ENCODE measurements at regions not wholly inside any gene's neighbourhood (a gene's known extent, or its start where the extent isn't known, plus 50 kb on each side); places are given as distances from the start of the nearest gene placed in this dataset.
"Not testable (repeated sequence)": the region's sequence is repeated elsewhere in the genome, so short reads cannot be mapped to it uniquely, and the experiment has no call there.

- DNase-seq: no peak
Observed at GRCh38 chr2:156944871-156945270, 312.6 kb upstream of the GALNT5 start.

- DNase-seq: no peak
Observed at GRCh38 chr2:156947261-156947660, 310.2 kb upstream of the GALNT5 start.

DNA sequence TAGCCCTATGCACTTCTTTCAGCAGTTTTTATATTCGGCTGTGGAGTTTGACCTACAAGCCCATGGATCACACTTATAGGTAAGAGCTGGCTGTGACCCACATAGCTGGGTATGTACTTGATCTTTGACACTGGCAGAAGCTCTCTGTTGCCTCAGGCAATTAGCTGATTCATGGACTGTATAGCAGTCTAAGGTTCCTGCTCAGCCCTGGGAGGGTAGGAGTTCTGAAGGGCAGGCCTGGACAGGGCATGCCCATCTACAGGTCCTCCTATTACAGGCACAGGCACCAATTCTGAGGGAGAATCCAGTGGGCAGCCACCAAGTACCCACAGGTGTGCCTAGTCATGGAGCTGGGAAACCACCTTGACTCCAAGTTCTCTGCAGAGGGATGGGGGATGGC is 301.8 kb upstream of the GALNT5 start:
- DNase-seq: no peak

GRCh38 chr2:156956161-156956560 is 301.3 kb upstream of the GALNT5 start:
- no peak for DNase-seq

GRCh38 chr2:156958374-156958773 is 299.1 kb upstream of the GALNT5 start:
- no peak for DNase-seq

GRCh38 chr2:156959481-156959880 is 298.0 kb upstream of the GALNT5 start:
- no peak for DNase-seq

DNA sequence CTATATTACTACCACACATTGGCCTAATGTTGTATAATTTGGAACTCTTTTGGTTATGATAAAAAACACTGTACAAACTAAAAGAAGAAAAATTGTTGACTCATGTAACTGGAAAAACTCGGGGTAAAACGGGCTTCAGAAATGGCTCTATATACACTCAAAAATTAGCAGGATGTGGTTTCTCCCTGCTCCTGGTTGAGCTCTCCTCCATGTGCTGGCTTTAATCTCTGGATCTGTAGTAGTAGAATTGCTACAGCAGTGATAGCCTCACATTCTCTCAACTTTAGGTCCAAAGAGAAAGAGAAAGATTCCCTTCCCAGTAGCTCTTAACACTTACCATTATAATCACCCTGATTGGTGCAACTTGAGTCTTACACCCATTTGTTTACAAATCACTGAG is 274.9 kb upstream of the GALNT5 start:
- no peak for DNase-seq

GRCh38 chr2:156986339-156986988 is 271.0 kb upstream of the GALNT5 start:
- DNase-seq: no peak

DNA sequence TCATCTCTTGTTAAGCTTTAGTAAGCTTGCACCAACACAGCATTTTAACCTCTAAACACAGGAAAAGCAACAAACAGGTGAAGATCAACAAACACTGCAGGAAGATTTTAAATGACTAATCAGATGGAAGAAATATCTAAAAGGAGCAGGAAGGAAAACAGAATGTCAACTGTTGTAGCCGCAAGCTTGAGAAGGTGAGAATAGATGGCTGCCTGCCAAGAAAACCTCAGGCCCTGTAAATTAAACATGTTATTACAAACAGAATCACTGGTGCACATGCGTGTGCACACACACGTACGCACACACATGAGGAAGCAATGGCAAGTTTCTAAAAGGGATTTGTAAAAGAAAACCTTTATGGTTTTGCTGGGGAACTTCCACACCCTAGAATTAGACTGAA is 257.8 kb upstream of the GALNT5 start:
- no peak for DNase-seq

- no peak for DNase-seq
Observed at GRCh38 chr2:157004789-157005188, 252.7 kb upstream of the GALNT5 start.

DNA sequence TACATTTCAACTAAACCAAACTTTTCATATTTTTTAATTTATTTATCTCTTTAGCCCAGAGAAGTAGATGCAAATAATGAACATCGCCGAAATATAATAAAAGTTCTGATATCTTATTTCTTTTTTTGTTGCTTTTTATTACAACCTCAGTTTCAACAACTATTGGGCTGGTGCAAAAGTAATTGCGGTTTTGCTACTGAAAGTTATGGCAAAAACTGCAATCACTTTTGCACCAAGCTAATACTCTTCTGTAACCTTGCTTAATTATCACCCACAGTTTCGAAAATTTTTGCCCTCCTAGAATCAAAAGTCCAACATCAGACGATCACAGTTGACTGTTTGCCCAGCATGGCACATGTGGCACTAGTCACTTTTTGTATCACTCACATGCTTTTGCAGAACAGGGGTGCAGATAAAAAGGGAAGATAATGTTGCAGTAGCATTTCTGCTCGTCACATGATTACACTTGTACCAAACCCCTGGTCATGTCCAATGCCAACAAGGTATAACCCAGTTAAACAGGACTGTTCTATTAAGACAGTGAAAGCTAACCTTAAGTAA is 242.4 kb upstream of the GALNT5 start:
- no peak for DNase-seq

- not testable (repeated sequence) for DNase-seq
Observed at GRCh38 chr2:157023264-157023663, 234.2 kb upstream of the GALNT5 start.

DNA sequence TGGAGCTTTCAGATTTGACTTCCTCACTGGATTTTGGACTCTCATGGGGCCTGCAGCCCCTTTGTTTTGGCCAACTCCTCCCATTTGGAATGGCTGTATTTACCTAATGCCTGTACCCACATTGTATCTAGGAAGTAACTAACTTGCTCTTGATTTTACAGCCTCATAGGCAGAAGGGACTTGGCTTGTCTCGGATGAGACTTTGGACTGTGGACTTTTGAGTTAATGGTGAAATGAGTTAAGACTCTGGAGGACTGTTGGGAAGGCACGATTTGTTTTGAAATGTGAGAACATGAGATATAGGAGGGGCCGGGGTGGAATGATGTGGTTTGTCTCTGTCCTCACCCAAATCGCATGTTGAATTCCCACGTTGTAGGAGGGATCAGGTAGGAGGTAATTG is 233.4 kb upstream of the GALNT5 start:
- no peak for DNase-seq

- DNase-seq: no peak
Observed at GRCh38 chr2:157032017-157032416, 225.5 kb upstream of the GALNT5 start.

DNA sequence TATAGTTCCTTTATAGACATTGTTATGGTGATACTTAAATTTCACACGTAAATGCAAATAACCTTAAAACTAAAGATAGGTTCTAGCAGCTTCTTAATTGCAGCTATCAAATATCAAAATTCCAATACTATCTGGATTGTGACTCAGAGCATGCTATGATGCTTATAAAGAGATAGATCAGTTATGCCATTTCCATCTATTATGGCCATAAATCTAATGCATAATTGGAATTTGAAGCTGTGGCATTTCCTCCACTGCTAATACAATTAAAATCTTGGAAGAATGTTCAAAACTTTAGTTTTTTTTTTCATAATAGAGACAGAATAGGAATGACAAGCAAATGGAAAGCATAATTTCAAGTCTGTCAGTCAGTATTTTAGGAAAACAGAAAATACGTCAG is 220.8 kb upstream of the GALNT5 start:
- no peak for DNase-seq

DNA sequence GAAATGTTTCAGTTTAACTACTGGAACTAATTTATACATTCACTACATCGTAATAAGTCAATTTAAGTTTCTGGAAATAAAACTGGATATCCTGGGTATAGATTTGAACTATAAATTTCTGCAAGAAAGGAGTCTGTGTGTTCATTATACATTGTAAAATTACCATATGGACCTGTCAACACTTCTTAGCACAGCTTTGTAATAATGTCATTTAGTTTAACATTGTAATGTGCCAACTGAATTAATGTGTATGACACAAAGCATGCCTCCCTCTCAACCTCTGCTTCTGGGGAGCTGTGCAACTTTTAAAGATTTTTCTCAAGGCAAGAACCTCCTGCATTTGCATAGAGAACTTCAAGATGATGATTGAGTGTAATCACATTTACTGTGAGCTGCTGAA is 213.7 kb upstream of the GALNT5 start:
- DNase-seq: no peak

DNA sequence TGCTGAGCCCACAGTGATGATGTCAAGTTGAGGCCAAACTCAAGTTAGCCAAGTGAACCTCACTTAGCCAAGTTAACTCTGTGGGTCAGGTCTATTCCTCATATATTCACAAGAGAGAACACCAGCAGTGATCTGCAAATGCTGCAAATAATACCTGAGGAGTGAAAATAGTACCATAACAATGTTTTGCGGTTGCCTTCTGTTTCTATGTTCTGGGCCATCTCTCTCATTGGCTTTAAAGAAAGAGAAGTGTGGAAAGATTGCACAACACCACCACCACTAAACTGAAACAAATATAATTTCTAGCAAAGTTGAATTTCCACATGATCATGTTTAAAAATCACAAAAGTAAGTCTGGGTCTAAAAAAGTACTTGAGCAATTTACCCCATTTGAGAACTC is 211.1 kb upstream of the GALNT5 start:
- no peak for DNase-seq

DNA sequence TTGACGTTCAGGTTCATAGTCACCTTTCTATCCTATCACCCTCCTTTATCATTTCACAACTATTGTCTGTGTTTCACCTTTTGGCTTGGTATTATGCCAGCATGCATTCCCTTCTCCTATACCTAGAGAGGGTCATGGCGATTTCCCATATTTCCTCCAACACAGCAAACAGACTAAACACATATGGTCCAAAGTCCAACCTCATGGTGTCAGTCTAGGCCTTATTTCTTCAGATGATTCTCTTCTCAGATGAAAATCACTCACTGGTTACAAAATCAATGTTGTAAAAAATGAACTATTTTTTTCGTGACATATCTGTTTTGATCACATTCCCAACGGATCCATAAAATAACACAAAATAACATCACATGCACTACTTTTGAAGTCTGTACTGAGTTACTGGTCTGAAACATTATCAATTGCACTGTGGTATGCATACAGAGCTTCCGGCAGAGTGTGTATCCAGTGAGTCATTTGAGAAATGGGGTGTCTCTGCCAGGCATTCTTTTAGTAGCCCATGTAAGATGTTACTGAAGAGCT is 204.8 kb upstream of the GALNT5 start:
- DNase-seq: no peak

- no peak for DNase-seq
Observed at GRCh38 chr2:157053876-157054275, 203.6 kb upstream of the GALNT5 start.

DNA sequence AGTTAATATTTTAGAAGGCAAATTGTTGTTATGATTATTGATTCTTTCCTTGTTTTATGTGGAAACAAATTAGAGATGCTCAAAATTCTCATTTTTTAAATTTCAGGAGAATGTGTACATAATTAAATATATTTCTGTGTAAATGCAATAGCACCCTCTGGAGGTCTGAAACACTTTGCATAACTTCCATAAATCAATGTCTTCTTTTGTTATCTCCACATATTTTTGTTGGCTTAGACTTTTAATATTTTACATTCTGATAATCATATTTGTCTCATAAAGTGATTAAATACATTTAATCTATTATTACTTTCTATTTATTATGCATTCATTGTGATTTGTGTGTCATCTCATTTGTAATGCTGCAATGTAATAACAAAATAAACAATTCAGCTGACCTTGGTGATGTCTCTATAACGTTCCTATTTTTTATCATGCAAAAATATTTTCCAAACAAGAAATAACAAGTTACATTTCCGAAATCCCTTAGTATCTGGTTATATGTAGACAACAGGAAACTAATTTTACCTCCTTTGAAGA is 201.8 kb upstream of the GALNT5 start:
- no peak for DNase-seq

DNA sequence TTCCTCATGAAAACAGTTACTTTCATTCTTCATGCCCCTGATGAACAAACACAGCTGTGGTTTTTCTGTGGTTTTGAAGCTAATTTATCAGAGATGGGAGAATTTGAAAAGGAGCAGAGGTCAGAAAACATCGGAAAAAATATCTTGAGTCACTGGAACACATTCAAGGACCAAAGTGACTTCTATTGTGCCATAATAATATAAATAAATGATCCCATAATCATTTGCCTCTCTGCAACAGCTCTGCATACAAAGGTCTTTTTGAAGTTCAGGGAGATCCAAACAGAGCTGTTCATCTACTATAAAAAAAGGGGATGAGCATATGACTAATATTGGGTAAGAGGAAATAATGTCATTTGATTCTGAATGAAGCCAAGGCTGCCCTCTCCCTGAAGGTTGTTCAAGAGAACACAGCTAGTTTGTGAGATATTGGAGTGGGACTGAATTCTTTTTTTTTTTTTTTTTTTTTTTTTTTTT is 201.3 kb upstream of the GALNT5 start:
- DNase-seq: no peak

DNA sequence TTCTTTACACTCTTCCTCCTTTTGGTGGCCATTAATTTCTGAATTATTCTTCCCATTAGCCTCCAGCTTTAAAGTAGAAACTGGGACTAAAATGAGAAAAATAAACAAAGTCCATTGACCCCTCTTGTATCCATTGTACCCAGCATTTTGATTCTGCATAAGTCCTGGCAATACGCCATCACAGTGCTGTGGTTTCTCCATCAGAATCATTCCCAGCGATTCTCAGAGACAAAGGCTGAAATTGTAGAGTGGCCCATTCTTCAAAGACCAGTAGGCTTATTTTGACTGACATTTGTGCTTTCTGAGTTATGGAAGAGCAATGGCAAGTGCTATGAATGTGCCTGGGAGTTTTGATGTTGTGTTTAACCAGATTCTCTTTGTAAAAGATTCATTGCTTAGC is 199.3 kb upstream of the GALNT5 start:
- DNase-seq: no peak

- no peak for DNase-seq
Observed at GRCh38 chr2:157059036-157059435, 198.5 kb upstream of the GALNT5 start.

DNA sequence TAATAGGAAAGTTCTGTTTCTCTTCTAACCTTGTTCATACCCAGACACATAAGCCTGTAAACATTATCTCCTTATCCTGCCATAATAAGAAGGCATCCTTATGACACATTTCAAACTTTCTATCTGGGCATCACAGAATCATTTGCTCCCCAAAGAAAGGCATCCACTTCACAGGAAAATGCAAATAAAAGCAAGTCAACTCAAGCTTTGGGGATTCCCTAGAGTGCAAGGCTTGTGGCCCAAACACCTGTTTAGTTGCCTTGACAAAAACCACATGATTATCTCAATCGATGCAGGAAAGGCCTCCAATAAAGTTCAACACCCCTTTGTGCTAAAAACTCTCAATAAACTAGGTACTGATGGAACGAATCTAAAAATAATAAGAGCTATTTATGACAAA is 195.7 kb upstream of the GALNT5 start:
- no peak for DNase-seq

GRCh38 chr2:157067562-157067961 is 189.9 kb upstream of the GALNT5 start:
- no peak for DNase-seq

Data from NCI-H2081 treated with DMSO at 0.1 percent for 48 hours (cell line).